ENCODE measurements at regions not wholly inside any gene's neighbourhood (a gene's known extent, or its start where the extent isn't known, plus 50 kb on each side); places are given as distances from the start of the nearest gene placed in this dataset.

- ChIA-PET CTCF (no interaction called here), POLR2A (ENCODE audit: unreplicated experiment) (no interaction called here)
- Histone ChIP-seq H3K4me1 (replicated peaks; ENCODE audit: insufficient read depth) (peaks cover 34% of the 10 kb centered on the region), H3K4me2 (peak overlapping the region; percentile 33), H3K36me3 (ENCODE audit: low read depth) (no peaks in the 10 kb centered on the region), H3K9me3 (ENCODE audit: insufficient read depth, low read depth) (no peaks in the 10 kb centered on the region), H3K27me3 (ENCODE audit: insufficient read depth, low read depth) (no peaks in the 10 kb centered on the region), H3K9me2 (ENCODE audit: insufficient read depth) (no peaks in the 10 kb centered on the region), H3K79me2 (ENCODE audit: low read depth) (no peaks in the 10 kb centered on the region), H3K4me3 (no peak overlapping the region), H4K20me1 (ENCODE audit: insufficient read depth) (no peaks in the 10 kb centered on the region), H3F3A (ENCODE audit: insufficient read depth, low read depth) (peaks cover 18% of the 10 kb centered on the region; the same call in 1 of the 2 replicates), H3K27ac (peak overlapping the region; percentile 56), H2AFZ (peak overlapping the region; percentile 6; the same call in 1 of the 2 replicates)
- BruUV-seq (replicated peaks) = no TSS peak
- TF ChIP-seq EZH2 (IDR thresholded peaks at IDR 0.05; ENCODE audit: low read depth) (no peak), CTCF (conservative IDR thresholded peaks at IDR 0.05) (no peak)
- intact Hi-C loops (cut with micrococcal nuclease; ENCODE audit: unreplicated experiment) = no loop called here
- peak in 1 of 2 experiments; percentile 67 for DNase-seq
These were observed 114.5 kb upstream of the CAV2 start for GRCh38 chr7:116384936-116385635.

- Histone ChIP-seq H3K36me3 (ENCODE audit: low read depth) (no peaks in the 10 kb centered on the region), H3K27ac (no peak overlapping the region), H2AFZ (no peak overlapping the region; the same call in 1 of the 2 replicates), H3K4me1 (replicated peaks; ENCODE audit: insufficient read depth) (peaks cover 34% of the 10 kb centered on the region), H3K9me3 (ENCODE audit: insufficient read depth, low read depth) (no peaks in the 10 kb centered on the region; the same call in 1 of the 2 replicates), H3K4me3 (no peak overlapping the region), H3K9me2 (ENCODE audit: insufficient read depth) (no peaks in the 10 kb centered on the region; the same call in 1 of the 2 replicates), H3F3A (ENCODE audit: insufficient read depth, low read depth) (peaks cover 18% of the 10 kb centered on the region; the same call in 1 of the 2 replicates), H3K27me3 (ENCODE audit: insufficient read depth, low read depth) (no peaks in the 10 kb centered on the region), H3K79me2 (ENCODE audit: low read depth) (no peaks in the 10 kb centered on the region), H3K4me2 (no peak overlapping the region), H4K20me1 (ENCODE audit: insufficient read depth) (no peaks in the 10 kb centered on the region)
- no peak for DNase-seq
- POLR2A ChIA-PET (ENCODE audit: unreplicated experiment) = no interaction called here
- CTCF ChIA-PET = no interaction called here
- intact Hi-C loops (cut with micrococcal nuclease; ENCODE audit: unreplicated experiment) = no loop called here
- no TSS peak for BruUV-seq (replicated peaks)
- no peak for TF ChIP-seq EZH2 (IDR thresholded peaks at IDR 0.05; ENCODE audit: low read depth)
- TF ChIP-seq CTCF (conservative IDR thresholded peaks at IDR 0.05) = no peak
These were observed 112.9 kb upstream of the CAV2 start for GRCh38 chr7:116386674-116387073.

- POLR2A ChIA-PET (ENCODE audit: unreplicated experiment) = no interaction called here
- H3K4me2 ChIP-seq = no peak overlapping the region
- H3K4me3 ChIP-seq = no peak overlapping the region
- no TSS peak for BruUV-seq (replicated peaks)
- peaks cover 20% of the 10 kb centered on the region for H3K4me1 ChIP-seq (replicated peaks; ENCODE audit: insufficient read depth)
- TF ChIP-seq EZH2 (IDR thresholded peaks at IDR 0.05; ENCODE audit: low read depth) (no peak), CTCF (conservative IDR thresholded peaks at IDR 0.05) (no peak)
- H3K9me2 ChIP-seq (ENCODE audit: insufficient read depth) = no peaks in the 10 kb centered on the region; the same call in 1 of the 2 replicates
- H3K9me3 ChIP-seq (ENCODE audit: insufficient read depth, low read depth) = peaks cover 6% of the 10 kb centered on the region; the same call in 1 of the 2 replicates
- H3F3A ChIP-seq (ENCODE audit: insufficient read depth, low read depth) = peaks cover 19% of the 10 kb centered on the region
- no peaks in the 10 kb centered on the region for H3K27me3 ChIP-seq (ENCODE audit: insufficient read depth, low read depth)
- H2AFZ ChIP-seq = no peak overlapping the region
- H3K79me2 ChIP-seq (ENCODE audit: low read depth) = no peaks in the 10 kb centered on the region
- intact Hi-C loops (cut with micrococcal nuclease; ENCODE audit: unreplicated experiment) = no loop called here
- CTCF ChIA-PET = no interaction called here
- DNase-seq = no peak
- H3K36me3 ChIP-seq (ENCODE audit: low read depth) = no peaks in the 10 kb centered on the region
- H4K20me1 ChIP-seq (ENCODE audit: insufficient read depth) = no peaks in the 10 kb centered on the region
- no peak overlapping the region for H3K27ac ChIP-seq
These were observed 109.2 kb upstream of the CAV2 start for GRCh38 chr7:116390363-116390762.

Measured in PC-9 (cell line).